ENCODE measurements at regions not wholly inside any gene's neighbourhood (a gene's known extent, or its start where the extent isn't known, plus 50 kb on each side); places are given as distances from the start of the nearest gene placed in this dataset.
A peak's percentile ranks its signal among the peaks of the same experiment; 100 is the strongest.

DNA sequence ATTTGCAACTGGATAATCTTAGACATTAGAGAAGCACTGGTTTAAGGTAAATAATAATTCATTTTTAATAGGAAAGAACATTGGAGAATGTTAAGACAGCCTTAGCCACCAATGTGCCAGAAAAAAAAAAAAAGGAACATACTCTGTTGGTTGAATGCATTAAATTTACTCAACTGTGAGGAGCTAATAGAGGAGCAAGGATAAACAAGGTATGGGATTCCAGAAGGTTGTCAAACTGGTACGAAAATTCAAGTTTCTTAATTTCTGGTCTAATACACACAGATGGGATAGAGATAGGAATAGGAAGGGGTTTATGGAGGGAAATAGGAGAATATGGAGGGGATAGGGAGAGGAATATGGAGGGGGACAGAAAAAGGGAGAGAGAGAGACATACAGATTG, 1096.6 kb downstream of the ARAP2 start:
- no peaks in the 10 kb centered on the region for H3K4me1 ChIP-seq (ENCODE audit: control insufficient read depth, insufficient read depth, low read length)
- H3K27me3 ChIP-seq (ENCODE audit: control insufficient read depth, insufficient read depth, low read length): no peaks in the 10 kb centered on the region
- TF ChIP-seq SIN3A (IDR thresholded peaks at IDR 0.05; ENCODE audit: borderline replicate concordance, insufficient read depth, low read depth, low read length) (no peak), POLR2AphosphoS5 (IDR thresholded peaks at IDR 0.05; ENCODE audit: low read depth, low read length) (no peak), TCF7L2 (IDR thresholded peaks at IDR 0.05; ENCODE audit: low read depth, low read length) (no peak)
- TF ChIP-seq, protein P1, sequence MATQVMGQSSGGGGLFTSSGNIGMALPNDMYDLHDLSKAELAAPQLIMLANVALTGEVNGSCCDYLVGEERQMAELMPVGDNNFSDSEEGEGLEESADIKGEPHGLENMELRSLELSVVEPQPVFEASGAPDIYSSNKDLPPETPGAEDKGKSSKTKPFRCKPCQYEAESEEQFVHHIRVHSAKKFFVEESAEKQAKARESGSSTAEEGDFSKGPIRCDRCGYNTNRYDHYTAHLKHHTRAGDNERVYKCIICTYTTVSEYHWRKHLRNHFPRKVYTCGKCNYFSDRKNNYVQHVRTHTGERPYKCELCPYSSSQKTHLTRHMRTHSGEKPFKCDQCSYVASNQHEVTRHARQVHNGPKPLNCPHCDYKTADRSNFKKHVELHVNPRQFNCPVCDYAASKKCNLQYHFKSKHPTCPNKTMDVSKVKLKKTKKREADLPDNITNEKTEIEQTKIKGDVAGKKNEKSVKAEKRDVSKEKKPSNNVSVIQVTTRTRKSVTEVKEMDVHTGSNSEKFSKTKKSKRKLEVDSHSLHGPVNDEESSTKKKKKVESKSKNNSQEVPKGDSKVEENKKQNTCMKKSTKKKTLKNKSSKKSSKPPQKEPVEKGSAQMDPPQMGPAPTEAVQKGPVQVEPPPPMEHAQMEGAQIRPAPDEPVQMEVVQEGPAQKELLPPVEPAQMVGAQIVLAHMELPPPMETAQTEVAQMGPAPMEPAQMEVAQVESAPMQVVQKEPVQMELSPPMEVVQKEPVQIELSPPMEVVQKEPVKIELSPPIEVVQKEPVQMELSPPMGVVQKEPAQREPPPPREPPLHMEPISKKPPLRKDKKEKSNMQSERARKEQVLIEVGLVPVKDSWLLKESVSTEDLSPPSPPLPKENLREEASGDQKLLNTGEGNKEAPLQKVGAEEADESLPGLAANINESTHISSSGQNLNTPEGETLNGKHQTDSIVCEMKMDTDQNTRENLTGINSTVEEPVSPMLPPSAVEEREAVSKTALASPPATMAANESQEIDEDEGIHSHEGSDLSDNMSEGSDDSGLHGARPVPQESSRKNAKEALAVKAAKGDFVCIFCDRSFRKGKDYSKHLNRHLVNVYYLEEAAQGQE (IDR thresholded peaks at IDR 0.05; ENCODE audit: insufficient read depth in 1 of 2, low read depth in 2 of 2, low read length in 1 of 2): no peak
- TF ChIP-seq, protein P2, sequence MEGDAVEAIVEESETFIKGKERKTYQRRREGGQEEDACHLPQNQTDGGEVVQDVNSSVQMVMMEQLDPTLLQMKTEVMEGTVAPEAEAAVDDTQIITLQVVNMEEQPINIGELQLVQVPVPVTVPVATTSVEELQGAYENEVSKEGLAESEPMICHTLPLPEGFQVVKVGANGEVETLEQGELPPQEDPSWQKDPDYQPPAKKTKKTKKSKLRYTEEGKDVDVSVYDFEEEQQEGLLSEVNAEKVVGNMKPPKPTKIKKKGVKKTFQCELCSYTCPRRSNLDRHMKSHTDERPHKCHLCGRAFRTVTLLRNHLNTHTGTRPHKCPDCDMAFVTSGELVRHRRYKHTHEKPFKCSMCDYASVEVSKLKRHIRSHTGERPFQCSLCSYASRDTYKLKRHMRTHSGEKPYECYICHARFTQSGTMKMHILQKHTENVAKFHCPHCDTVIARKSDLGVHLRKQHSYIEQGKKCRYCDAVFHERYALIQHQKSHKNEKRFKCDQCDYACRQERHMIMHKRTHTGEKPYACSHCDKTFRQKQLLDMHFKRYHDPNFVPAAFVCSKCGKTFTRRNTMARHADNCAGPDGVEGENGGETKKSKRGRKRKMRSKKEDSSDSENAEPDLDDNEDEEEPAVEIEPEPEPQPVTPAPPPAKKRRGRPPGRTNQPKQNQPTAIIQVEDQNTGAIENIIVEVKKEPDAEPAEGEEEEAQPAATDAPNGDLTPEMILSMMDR (IDR thresholded peaks at IDR 0.05): no peak
- H3K27ac ChIP-seq (ENCODE audit: low read length): no peak overlapping the region
- ATAC-seq (no peak), DNase-seq (ENCODE audit: low read depth, low spot score) (no peak)
- H3K9me3 ChIP-seq (ENCODE audit: control insufficient read depth, insufficient read depth, low read depth, low read length): no peaks in the 10 kb centered on the region
- no TSS peak for BruUV-seq (replicated peaks)
- ChIA-PET POLR2A (no interaction called here), CTCF (no interaction called here)
- in situ Hi-C loops (cut with HindIII; ENCODE audit: low pct_unique_long_range_greater_than_20kb, low sequenced_read_pairs) (no loop called here), intact Hi-C loops (cut with micrococcal nuclease; ENCODE audit: unreplicated experiment) (no loop called here)
- no peaks in the 10 kb centered on the region for H3K36me3 ChIP-seq (ENCODE audit: control insufficient read depth, insufficient read depth, low read length)
- H3K4me3 ChIP-seq (ENCODE audit: low read depth in 2 of 2, low read length in 2 of 2): no peak overlapping the region

DNA sequence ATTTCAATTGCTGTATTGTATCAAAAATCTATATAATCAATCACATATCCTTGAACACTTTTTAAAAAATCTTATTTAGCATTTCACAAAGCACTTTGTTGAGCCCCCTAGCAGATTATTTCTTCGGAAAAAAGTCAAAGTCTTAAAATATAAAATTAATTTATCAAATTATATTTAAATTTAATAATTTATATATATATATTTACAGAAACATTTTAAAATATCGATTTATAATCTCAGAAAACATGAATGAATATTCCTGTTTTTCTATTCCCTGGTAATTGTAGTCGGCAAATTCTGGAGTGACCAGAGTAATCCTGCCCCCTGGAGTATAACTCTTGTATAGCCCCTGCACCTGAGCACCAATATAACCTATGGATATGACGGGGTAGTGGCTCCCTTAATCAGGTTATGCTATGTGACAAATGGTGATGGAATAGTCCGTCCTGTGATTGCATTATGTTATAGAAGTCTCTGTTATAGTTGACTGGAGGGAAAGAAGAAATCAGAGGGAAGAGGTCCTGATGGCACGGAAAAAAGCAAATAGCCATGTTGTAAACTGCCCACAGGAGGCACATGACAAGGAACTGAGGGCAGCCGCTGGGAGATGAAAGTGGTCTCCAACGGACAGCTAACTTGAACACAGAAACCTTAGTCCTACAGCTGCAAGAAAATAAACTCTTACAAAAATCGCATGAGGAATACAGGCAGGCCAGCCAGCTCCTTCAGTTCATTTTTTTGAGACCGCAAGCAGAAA, 1092.3 kb downstream of the ARAP2 start:
- CTCF ChIA-PET: no interaction called here
- DNase-seq (ENCODE audit: low read depth, low spot score) (no peak), ATAC-seq (no peak)
- no peak overlapping the region for H3K27ac ChIP-seq (ENCODE audit: low read length)
- no peaks in the 10 kb centered on the region for H3K9me3 ChIP-seq (ENCODE audit: control insufficient read depth, insufficient read depth, low read depth, low read length)
- in situ Hi-C loops (cut with HindIII; ENCODE audit: low pct_unique_long_range_greater_than_20kb, low sequenced_read_pairs): no loop called here
- TF ChIP-seq POLR2AphosphoS5 (IDR thresholded peaks at IDR 0.05; ENCODE audit: low read depth, low read length): no peak
- TF ChIP-seq, protein P2 (IDR thresholded peaks at IDR 0.05): peak; percentile 49
- H3K27me3 ChIP-seq (ENCODE audit: control insufficient read depth, insufficient read depth, low read length): no peaks in the 10 kb centered on the region
- POLR2A ChIA-PET: no interaction called here
- H3K36me3 ChIP-seq (ENCODE audit: control insufficient read depth, insufficient read depth, low read length): no peaks in the 10 kb centered on the region
- intact Hi-C loops (cut with micrococcal nuclease; ENCODE audit: unreplicated experiment): no loop called here
- BruUV-seq (replicated peaks): no TSS peak
- no peak overlapping the region for H3K4me3 ChIP-seq (ENCODE audit: low read depth in 2 of 2, low read length in 2 of 2)
- H3K4me1 ChIP-seq (ENCODE audit: control insufficient read depth, insufficient read depth, low read length): no peaks in the 10 kb centered on the region

All from Panc1 (cell line).